ENCODE measurements at regions not wholly inside any gene's neighbourhood (a gene's known extent, or its start where the extent isn't known, plus 50 kb on each side); places are given as distances from the start of the nearest gene placed in this dataset.

DNA sequence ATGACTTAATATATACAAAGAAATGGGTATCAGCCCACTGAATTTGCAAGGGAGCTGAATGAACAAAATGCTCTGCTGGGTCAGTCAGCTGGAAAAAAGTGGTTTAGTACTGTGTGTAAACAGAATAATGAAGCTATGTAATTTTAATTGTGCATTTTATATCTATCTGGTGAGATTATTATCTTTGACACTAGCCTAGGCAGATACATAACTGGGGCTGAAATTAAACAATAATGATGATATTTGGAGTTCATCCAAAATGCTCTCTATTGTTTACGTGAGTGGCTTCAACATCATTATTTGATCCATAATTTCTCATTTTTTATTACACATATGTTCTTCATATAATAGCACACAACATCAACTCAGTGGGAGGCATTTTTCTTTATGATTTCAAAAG lies 208.5 kb upstream of the SNX7 start:
- TF ChIP-seq, protein P1, sequence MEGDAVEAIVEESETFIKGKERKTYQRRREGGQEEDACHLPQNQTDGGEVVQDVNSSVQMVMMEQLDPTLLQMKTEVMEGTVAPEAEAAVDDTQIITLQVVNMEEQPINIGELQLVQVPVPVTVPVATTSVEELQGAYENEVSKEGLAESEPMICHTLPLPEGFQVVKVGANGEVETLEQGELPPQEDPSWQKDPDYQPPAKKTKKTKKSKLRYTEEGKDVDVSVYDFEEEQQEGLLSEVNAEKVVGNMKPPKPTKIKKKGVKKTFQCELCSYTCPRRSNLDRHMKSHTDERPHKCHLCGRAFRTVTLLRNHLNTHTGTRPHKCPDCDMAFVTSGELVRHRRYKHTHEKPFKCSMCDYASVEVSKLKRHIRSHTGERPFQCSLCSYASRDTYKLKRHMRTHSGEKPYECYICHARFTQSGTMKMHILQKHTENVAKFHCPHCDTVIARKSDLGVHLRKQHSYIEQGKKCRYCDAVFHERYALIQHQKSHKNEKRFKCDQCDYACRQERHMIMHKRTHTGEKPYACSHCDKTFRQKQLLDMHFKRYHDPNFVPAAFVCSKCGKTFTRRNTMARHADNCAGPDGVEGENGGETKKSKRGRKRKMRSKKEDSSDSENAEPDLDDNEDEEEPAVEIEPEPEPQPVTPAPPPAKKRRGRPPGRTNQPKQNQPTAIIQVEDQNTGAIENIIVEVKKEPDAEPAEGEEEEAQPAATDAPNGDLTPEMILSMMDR (IDR thresholded peaks at IDR 0.05): no peak
- no peak for TF ChIP-seq POLR2A (IDR thresholded peaks at IDR 0.05; ENCODE audit: low read length)
- TF ChIP-seq CHD4 (IDR thresholded peaks at IDR 0.05; ENCODE audit: borderline replicate concordance): no peak
- no peak for TF ChIP-seq RFX5 (IDR thresholded peaks at IDR 0.05)
- no peak for TF ChIP-seq CHD2 (IDR thresholded peaks at IDR 0.05; ENCODE audit: low read length, partially characterized antibody)
- TF ChIP-seq MAFK (IDR thresholded peaks at IDR 0.05; ENCODE audit: partially characterized antibody): no peak
- TF ChIP-seq, protein P2, sequence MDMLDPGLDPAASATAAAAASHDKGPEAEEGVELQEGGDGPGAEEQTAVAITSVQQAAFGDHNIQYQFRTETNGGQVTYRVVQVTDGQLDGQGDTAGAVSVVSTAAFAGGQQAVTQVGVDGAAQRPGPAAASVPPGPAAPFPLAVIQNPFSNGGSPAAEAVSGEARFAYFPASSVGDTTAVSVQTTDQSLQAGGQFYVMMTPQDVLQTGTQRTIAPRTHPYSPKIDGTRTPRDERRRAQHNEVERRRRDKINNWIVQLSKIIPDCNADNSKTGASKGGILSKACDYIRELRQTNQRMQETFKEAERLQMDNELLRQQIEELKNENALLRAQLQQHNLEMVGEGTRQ (IDR thresholded peaks at IDR 0.05): no peak
- TF ChIP-seq EHMT2 (IDR thresholded peaks at IDR 0.05; ENCODE audit: low read depth): no peak
- TF ChIP-seq KDM1A (IDR thresholded peaks at IDR 0.05; ENCODE audit: low read depth): no peak
- no peak for TF ChIP-seq JUN (IDR thresholded peaks at IDR 0.05)
- TF ChIP-seq RARB (CRISPR knock-in tag; IDR thresholded peaks at IDR 0.05): no peak
- TF ChIP-seq, protein P3, sequence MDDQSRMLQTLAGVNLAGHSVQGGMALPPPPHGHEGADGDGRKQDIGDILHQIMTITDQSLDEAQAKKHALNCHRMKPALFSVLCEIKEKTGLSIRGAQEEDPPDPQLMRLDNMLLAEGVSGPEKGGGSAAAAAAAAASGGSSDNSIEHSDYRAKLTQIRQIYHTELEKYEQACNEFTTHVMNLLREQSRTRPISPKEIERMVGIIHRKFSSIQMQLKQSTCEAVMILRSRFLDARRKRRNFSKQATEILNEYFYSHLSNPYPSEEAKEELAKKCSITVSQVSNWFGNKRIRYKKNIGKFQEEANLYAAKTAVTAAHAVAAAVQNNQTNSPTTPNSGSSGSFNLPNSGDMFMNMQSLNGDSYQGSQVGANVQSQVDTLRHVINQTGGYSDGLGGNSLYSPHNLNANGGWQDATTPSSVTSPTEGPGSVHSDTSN (IDR thresholded peaks at IDR 0.05): no peak
- TF ChIP-seq RAD21 (conservative IDR thresholded peaks at IDR 0.05 in 1 of 2, IDR thresholded peaks at IDR 0.05 in 1 of 2): no peak
- TF ChIP-seq HOXB5 (CRISPR knock-in tag; IDR thresholded peaks at IDR 0.05): no peak
